Activated CD8-positive, alpha-beta T cell treated with anti-CD3 and anti-CD28 coated beads, Interleukin-2, amount 10 ng/mL, durations not matched to agents 7 days and 5 days (primary cell): ENCODE measurements at regions not wholly inside any gene's neighbourhood (a gene's known extent, or its start where the extent isn't known, plus 50 kb on each side); places are given as distances from the start of the nearest gene placed in this dataset.
"Not testable (repeated sequence)": the region's sequence is repeated elsewhere in the genome, so short reads cannot be mapped to it uniquely, and the experiment has no call there.

ENCODE experiments used
- ATAC-seq: fragments of 150-1000 bp; cut with Tn5 transposase; one replicate; pipeline ENCODE4 v1.10.0; 2021; ENCODE audit warnings: moderate library complexity
- CTCF ChIA-PET: fragments of 350-600 bp; sonication (Branson Sonifier 250); formaldehyde crosslinking; loops from one replicate; lab custom pipeline; 2021; ENCODE audit warnings: antibody characterized with exemption; lab: Charles Lee
- POLR2A ChIA-PET: fragments of 350-600 bp; sonication (Branson Sonifier 250); formaldehyde crosslinking; loops from one replicate; lab custom pipeline; 2021; ENCODE audit warnings: antibody characterized with exemption; lab: Charles Lee
- DNase-seq: peaks from one replicate; pipeline ENCODE4 v3.0.0-alpha.2; 2020
- H3K27ac Mint-ChIP-seq: one replicate; pipeline ENCODE4 v1.8.0; 2021; ENCODE audit warnings: mild to moderate bottlenecking, mixed read lengths
- H3K27me3 Mint-ChIP-seq: one replicate; pipeline ENCODE4 v1.8.0; 2021; ENCODE audit warnings: low read depth, mixed read lengths
- H3K36me3 Mint-ChIP-seq: one replicate; pipeline ENCODE4 v1.8.0; 2021; ENCODE audit warnings: low read depth, mixed read lengths
- H3K4me1 Mint-ChIP-seq: one replicate; pipeline ENCODE4 v1.8.0; 2021; ENCODE audit warnings: low read depth, mixed read lengths
- H3K4me3 Mint-ChIP-seq: one replicate; pipeline ENCODE4 v1.8.0; 2021; ENCODE audit warnings: mild to moderate bottlenecking, mixed read lengths
- H3K9me3 Mint-ChIP-seq: one replicate; pipeline ENCODE4 v1.8.0; 2022; ENCODE audit warnings: mixed read lengths; ENCODE audit not compliant: insufficient read depth

- ChIA-PET CTCF (no interaction called here), POLR2A (no interaction called here)
- no peak overlapping the region for H3K27ac Mint-ChIP-seq
- H3K36me3 Mint-ChIP-seq, result no peaks in the 10 kb centered on the region
- peaks cover 4% of the 10 kb centered on the region for H3K9me3 Mint-ChIP-seq
- no peak for ATAC-seq
- H3K4me3 Mint-ChIP-seq, result no peak overlapping the region
- DNase-seq, result no peak
- H3K27me3 Mint-ChIP-seq, result no peaks in the 10 kb centered on the region
- H3K4me1 Mint-ChIP-seq, result no peaks in the 10 kb centered on the region
These were observed 501.6 kb upstream of the SMIM31 start for GRCh38 chr4:164252286-164252685.

- ChIA-PET CTCF (no interaction called here), POLR2A (no interaction called here)
- Mint-ChIP-seq H3K27ac (no peak overlapping the region), H3K9me3 (no peaks in the 10 kb centered on the region), H3K4me3 (no peak overlapping the region), H3K27me3 (no peaks in the 10 kb centered on the region), H3K36me3 (no peaks in the 10 kb centered on the region), H3K4me1 (no peaks in the 10 kb centered on the region)
- no peak for DNase-seq
- no peak for ATAC-seq
These were observed 492.1 kb upstream of the SMIM31 start for GRCh38 chr4:164261831-164262230.

GRCh38 chr4:164262508-164262907 lies 491.4 kb upstream of the SMIM31 start:
- H3K27me3 Mint-ChIP-seq, DNase-seq, H3K36me3 Mint-ChIP-seq, H3K4me1 Mint-ChIP-seq, CTCF ChIA-PET, H3K27ac Mint-ChIP-seq, H3K4me3 Mint-ChIP-seq, ATAC-seq, H3K9me3 Mint-ChIP-seq, POLR2A ChIA-PET: not testable (repeated sequence)

- ATAC-seq, H3K9me3 Mint-ChIP-seq, H3K4me3 Mint-ChIP-seq, DNase-seq, H3K27me3 Mint-ChIP-seq, H3K36me3 Mint-ChIP-seq, H3K27ac Mint-ChIP-seq, POLR2A ChIA-PET, CTCF ChIA-PET, H3K4me1 Mint-ChIP-seq: not testable (repeated sequence)
These were observed 476.5 kb upstream of the SMIM31 start for GRCh38 chr4:164277414-164277813.

- no peaks in the 10 kb centered on the region for H3K4me1 Mint-ChIP-seq
- no peak for DNase-seq
- ChIA-PET CTCF (no interaction called here), POLR2A (no interaction called here)
- no peaks in the 10 kb centered on the region for H3K27me3 Mint-ChIP-seq
- no peaks in the 10 kb centered on the region for H3K9me3 Mint-ChIP-seq
- ATAC-seq, result no peak
- H3K27ac Mint-ChIP-seq, result no peak overlapping the region
- no peaks in the 10 kb centered on the region for H3K36me3 Mint-ChIP-seq
- no peak overlapping the region for H3K4me3 Mint-ChIP-seq
These were observed 466.8 kb upstream of the SMIM31 start for GRCh38 chr4:164287173-164287572.

GRCh38 chr4:164288578-164288977 lies 465.4 kb upstream of the SMIM31 start:
- Mint-ChIP-seq H3K36me3 (no peaks in the 10 kb centered on the region), H3K4me3 (no peak overlapping the region), H3K4me1 (no peaks in the 10 kb centered on the region), H3K9me3 (no peaks in the 10 kb centered on the region), H3K27me3 (no peaks in the 10 kb centered on the region), H3K27ac (no peak overlapping the region)
- ChIA-PET POLR2A (no interaction called here), CTCF (no interaction called here)
- ATAC-seq (no peak), DNase-seq (no peak)

- Mint-ChIP-seq H3K36me3 (no peaks in the 10 kb centered on the region), H3K4me3 (no peak overlapping the region), H3K27ac (no peak overlapping the region), H3K4me1 (no peaks in the 10 kb centered on the region), H3K9me3 (no peaks in the 10 kb centered on the region), H3K27me3 (no peaks in the 10 kb centered on the region)
- POLR2A ChIA-PET, result no interaction called here
- DNase-seq (no peak), ATAC-seq (no peak)
- CTCF ChIA-PET, result no interaction called here
These were observed 460.7 kb upstream of the SMIM31 start for GRCh38 chr4:164293203-164293602.

- ChIA-PET CTCF (no interaction called here), POLR2A (no interaction called here)
- no peak for DNase-seq
These were observed 460.2 kb upstream of the SMIM31 start for GRCh38 chr4:164293743-164294142.

GRCh38 chr4:164301430-164301829 lies 452.5 kb upstream of the SMIM31 start:
- ChIA-PET POLR2A (no interaction called here), CTCF (no interaction called here)
- ATAC-seq, result no peak
- Mint-ChIP-seq H3K36me3 (no peaks in the 10 kb centered on the region), H3K4me3 (no peak overlapping the region), H3K27ac (no peak overlapping the region), H3K9me3 (no peaks in the 10 kb centered on the region), H3K4me1 (no peaks in the 10 kb centered on the region), H3K27me3 (no peaks in the 10 kb centered on the region)
- no peak for DNase-seq

More at GRCh38 chr4:164293743-164294142, 460.2 kb upstream of the SMIM31 start:
- no peaks in the 10 kb centered on the region for H3K27me3 Mint-ChIP-seq
- no peak for ATAC-seq
- H3K4me1 Mint-ChIP-seq, result no peaks in the 10 kb centered on the region
- H3K9me3 Mint-ChIP-seq, result no peaks in the 10 kb centered on the region
- H3K36me3 Mint-ChIP-seq, result no peaks in the 10 kb centered on the region
- no peak overlapping the region for H3K4me3 Mint-ChIP-seq
- no peak overlapping the region for H3K27ac Mint-ChIP-seq

GRCh38 chr4:164304101-164304639 lies 449.8 kb upstream of the SMIM31 start:
- Mint-ChIP-seq H3K9me3 (no peaks in the 10 kb centered on the region), H3K27me3 (no peaks in the 10 kb centered on the region), H3K36me3 (no peaks in the 10 kb centered on the region), H3K4me3 (no peak overlapping the region), H3K27ac (no peak overlapping the region), H3K4me1 (no peaks in the 10 kb centered on the region)
- DNase-seq, result no peak
- CTCF ChIA-PET, result no interaction called here
- no peak for ATAC-seq
- POLR2A ChIA-PET, result no interaction called here

GRCh38 chr4:164304861-164305260 lies 449.1 kb upstream of the SMIM31 start:
- H3K4me1 Mint-ChIP-seq, result no peaks in the 10 kb centered on the region
- H3K9me3 Mint-ChIP-seq, result no peaks in the 10 kb centered on the region

GRCh38 chr4:164307262-164307661 lies 446.7 kb upstream of the SMIM31 start:
- Mint-ChIP-seq H3K4me1 (no peaks in the 10 kb centered on the region), H3K4me3 (no peak overlapping the region), H3K27me3 (no peaks in the 10 kb centered on the region), H3K9me3 (no peaks in the 10 kb centered on the region), H3K36me3 (no peaks in the 10 kb centered on the region), H3K27ac (no peak overlapping the region)
- ChIA-PET CTCF (no interaction called here), POLR2A (no interaction called here)
- DNase-seq (no peak), ATAC-seq (no peak)

More at GRCh38 chr4:164304861-164305260, 449.1 kb upstream of the SMIM31 start:
- Mint-ChIP-seq H3K36me3 (no peaks in the 10 kb centered on the region), H3K27me3 (no peaks in the 10 kb centered on the region), H3K4me3 (no peak overlapping the region), H3K27ac (no peak overlapping the region)
- ChIA-PET POLR2A (no interaction called here), CTCF (no interaction called here)
- ATAC-seq (no peak), DNase-seq (no peak)

GRCh38 chr4:164312671-164313070 lies 441.3 kb upstream of the SMIM31 start:
- DNase-seq, result no peak
- POLR2A ChIA-PET, result no interaction called here
- no peaks in the 10 kb centered on the region for H3K36me3 Mint-ChIP-seq
- ATAC-seq, result no peak
- CTCF ChIA-PET, result no interaction called here
- no peaks in the 10 kb centered on the region for H3K27me3 Mint-ChIP-seq
- H3K4me3 Mint-ChIP-seq, result no peak overlapping the region
- no peaks in the 10 kb centered on the region for H3K4me1 Mint-ChIP-seq
- H3K9me3 Mint-ChIP-seq, result no peaks in the 10 kb centered on the region
- H3K27ac Mint-ChIP-seq, result no peak overlapping the region
